ENCODE measurements at regions not wholly inside any gene's neighbourhood (a gene's known extent, or its start where the extent isn't known, plus 50 kb on each side); places are given as distances from the start of the nearest gene placed in this dataset.
A peak's percentile ranks its signal among the peaks of the same experiment; 100 is the strongest.
"Not testable (repeated sequence)": the region's sequence is repeated elsewhere in the genome, so short reads cannot be mapped to it uniquely, and the experiment has no call there.

GRCh38 chr3:101913168-101913567, 63.9 kb downstream of the NFKBIZ start:
- DNase-seq (ENCODE audit: insufficient read length, low spot score) (no peak), FAIRE-seq (no peak)

DNA sequence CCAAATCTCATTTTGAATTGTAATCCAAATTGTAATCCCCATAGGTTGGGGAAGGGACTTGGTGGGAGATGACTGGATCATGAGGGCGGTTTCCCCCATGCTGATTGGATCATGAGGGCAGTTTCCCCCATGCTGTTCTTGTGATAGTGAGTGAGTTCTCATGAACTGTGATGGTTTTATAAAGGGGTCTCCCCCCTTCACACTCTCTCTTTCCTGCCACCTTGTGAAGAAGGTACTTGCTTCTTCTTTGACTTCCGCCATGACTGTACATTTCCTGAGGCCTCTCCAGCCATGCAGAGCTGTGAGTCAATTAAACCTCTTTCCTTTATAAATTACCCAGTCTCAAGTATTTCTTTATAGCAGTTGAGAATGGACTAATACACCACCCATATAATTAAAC, 68.4 kb downstream of the NFKBIZ start:
- DNase-seq (ENCODE audit: insufficient read length, low spot score); FAIRE-seq: not testable (repeated sequence)

GRCh38 chr3:101922151-101922725, 72.9 kb downstream of the NFKBIZ start:
- DNase-seq (ENCODE audit: insufficient read length, low spot score); FAIRE-seq: not testable (repeated sequence)

- not testable (repeated sequence) for DNase-seq (ENCODE audit: insufficient read length, low spot score); FAIRE-seq
Observed at GRCh38 chr3:101924621-101925020, 75.3 kb downstream of the NFKBIZ start.

GRCh38 chr3:101925124-101925523, 75.8 kb downstream of the NFKBIZ start:
- not testable (repeated sequence) for DNase-seq (ENCODE audit: insufficient read length, low spot score); FAIRE-seq

- DNase-seq (ENCODE audit: insufficient read length, low spot score) (no peak), FAIRE-seq (no peak)
Observed at GRCh38 chr3:101925564-101925963, 76.2 kb downstream of the NFKBIZ start.

- no peak for FAIRE-seq
- DNase-seq (ENCODE audit: insufficient read length, low spot score): no peak
Observed at GRCh38 chr3:101926594-101927105, 77.3 kb downstream of the NFKBIZ start.

DNA sequence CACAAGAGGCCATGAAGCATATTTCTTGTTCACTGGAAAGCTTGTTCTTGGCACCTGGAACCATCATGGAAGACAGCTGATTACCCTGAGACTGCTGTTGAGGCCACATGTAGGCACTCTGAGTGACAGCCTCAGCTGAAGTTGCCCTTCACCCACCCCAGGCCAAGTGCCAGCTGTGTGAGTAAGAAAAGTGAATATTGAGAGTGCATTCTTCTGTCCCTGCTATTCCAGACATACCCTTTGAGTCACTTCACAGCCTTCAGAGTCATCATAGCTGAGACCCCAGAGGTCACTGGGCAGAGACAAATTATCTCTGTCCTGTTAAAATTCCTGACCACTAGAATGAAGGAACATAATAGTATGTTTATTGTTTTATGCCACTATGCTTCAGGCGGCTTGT, 79.6 kb downstream of the NFKBIZ start:
- FAIRE-seq (no peak), DNase-seq (ENCODE audit: insufficient read length, low spot score) (no peak)

DNA sequence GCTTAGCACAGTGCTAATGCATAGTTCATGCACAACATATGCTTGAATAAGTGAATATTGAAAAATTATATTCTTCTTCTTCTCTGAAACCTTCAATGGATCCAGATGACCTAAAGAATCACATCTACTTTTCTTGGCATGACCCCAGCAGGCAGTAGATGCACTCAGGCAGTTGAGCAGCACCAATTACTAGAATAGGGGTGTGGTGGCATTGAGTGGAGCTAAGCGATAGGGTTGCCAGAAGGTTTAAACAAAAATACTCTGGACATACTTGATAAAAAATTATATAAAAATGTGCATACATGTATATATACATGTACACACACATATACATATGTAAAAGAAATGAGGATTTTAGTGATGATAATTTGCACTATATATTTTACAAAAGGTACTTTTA, 81.8 kb downstream of the NFKBIZ start:
- FAIRE-seq (no peak), DNase-seq (ENCODE audit: insufficient read length, low spot score) (no peak)

DNA sequence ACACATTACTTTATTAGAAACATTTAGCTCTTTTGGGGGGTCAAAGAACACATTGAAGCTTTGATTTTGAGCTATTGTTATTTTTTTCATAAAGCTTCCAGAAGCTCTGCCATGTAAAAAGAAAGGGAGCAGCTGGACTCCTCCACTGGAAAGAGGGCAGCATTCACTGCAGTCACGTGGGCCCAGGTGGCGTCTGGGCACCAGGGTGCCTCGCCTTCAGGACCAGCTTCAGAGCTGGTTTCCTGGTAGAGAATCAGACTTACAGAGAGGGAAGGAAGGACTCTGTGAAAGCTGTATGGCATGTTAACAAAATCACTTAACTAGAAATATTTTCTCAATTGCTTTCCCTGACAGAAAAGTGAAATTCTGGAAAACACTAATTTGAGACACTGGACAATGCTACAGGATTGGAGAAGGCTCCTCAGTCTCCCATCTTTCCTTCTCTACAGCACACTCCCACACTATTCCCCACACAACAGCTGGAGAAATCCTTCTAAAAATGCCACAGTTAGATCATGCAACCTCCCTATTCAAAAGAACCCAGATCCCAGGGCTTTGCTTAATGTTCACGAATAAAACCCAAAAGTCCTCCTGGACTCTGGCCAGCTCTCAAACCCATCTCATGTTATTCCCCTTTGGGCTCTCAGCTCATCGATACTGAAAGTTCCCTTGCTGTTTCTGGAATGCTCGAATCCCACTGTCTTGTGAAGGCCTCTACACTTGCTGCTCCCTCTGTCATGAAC, 83.2 kb downstream of the NFKBIZ start:
- no peak for FAIRE-seq
- DNase-seq (ENCODE audit: insufficient read length, low spot score): no peak

- peak; percentile 46 for DNase-seq (ENCODE audit: insufficient read length, low spot score)
- FAIRE-seq: peak; percentile 99
Observed at GRCh38 chr3:101936419-101937356, 87.4 kb downstream of the NFKBIZ start.

- peak; percentile 94 for FAIRE-seq
- DNase-seq (ENCODE audit: insufficient read length, low spot score): no peak
Observed at GRCh38 chr3:101938262-101938847, 89.0 kb downstream of the NFKBIZ start.

DNA sequence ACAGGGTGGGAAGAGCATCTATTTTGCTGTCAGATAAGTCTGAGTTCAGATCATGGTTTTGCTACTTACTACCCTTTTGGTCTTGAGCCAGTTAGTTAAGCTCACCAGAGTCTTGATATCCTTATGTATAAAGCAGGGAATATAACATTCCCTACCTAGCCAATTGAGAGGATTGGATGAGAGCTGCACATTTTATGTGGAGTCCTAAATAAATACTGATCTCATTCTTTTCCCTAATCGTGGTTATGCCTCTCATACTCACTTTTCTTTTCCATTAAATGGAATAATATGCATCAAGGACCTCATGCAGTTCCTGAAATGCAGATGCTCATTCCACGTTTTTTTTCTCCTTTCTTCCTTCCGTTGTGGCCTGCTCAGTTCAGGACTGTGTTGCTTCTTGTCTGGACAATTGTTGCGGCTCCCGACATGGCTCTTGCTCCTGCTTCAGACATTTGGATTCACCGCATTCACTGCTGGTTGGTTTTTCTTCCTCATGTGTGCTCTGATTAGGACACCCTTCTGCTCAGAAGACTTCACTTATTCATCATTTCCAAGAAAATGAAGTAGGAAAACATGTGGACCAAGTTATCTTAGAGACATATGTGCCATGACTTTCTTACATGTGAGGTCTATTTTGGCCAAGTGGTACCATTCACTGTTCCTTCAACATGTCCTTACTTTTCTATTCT, 90.2 kb downstream of the NFKBIZ start:
- no peak for DNase-seq (ENCODE audit: insufficient read length, low spot score)
- FAIRE-seq: peak; percentile 44

DNA sequence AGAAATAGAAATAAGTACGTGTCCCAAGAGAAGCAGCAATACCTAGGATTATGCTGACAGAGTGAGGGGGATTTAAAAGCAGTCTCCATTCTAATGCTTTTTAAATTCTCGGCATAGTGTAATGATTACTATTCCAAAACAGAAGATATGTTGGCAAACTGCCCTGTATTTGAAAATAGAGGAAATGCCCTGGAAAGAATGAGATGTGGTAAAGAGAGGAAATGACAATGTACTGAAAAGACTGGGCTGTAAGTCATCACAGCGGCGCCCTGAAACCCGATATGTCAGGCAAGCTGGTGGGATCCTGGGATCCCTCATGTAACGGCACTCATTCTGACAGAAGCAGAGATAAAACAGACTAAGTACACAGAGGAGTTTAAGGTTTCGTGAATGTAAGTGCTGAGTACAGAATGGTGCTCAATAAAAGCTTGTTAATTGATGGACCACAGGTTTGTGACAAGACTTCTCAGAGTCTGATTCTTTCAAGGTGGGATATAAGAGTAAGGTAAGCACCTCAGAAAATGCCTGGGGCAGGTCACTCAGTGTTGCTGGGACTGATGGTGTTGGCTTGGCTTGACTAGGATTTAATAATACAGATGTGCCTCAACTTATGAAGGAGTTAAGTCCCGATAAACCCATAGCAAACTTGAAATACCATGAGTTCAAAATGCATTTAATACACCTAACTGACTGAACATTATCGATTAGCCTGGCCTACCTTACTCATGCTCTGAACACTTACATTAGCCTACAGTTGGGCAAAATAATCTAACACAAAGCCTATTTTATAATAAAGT, 91.4 kb downstream of the NFKBIZ start:
- DNase-seq (ENCODE audit: insufficient read length, low spot score): no peak
- FAIRE-seq: peak; percentile 81

GRCh38 chr3:101941318-101942040, 92.2 kb downstream of the NFKBIZ start:
- FAIRE-seq: peak; percentile 85
- no peak for DNase-seq (ENCODE audit: insufficient read length, low spot score)

GRCh38 chr3:101942356-101942755, 93.0 kb downstream of the NFKBIZ start:
- FAIRE-seq: peak; percentile 80
- DNase-seq (ENCODE audit: insufficient read length, low spot score): no peak

GRCh38 chr3:101943029-101943428, 93.7 kb downstream of the NFKBIZ start:
- DNase-seq (ENCODE audit: insufficient read length, low spot score) (no peak), FAIRE-seq (peak; percentile 75)

- DNase-seq (ENCODE audit: insufficient read length, low spot score): no peak
- FAIRE-seq: peak; percentile 11
Observed at GRCh38 chr3:101944308-101944707, 95.0 kb downstream of the NFKBIZ start.

GRCh38 chr3:101945980-101946379, 96.7 kb downstream of the NFKBIZ start:
- DNase-seq (ENCODE audit: insufficient read length, low spot score): no peak
- FAIRE-seq: peak; percentile 67

Data from GM19239 (cell line).